Common myeloid progenitor, CD34-positive (primary cell): ENCODE measurements at regions not wholly inside any gene's neighbourhood (a gene's known extent, or its start where the extent isn't known, plus 50 kb on each side); places are given as distances from the start of the nearest gene placed in this dataset.
A peak's percentile ranks its signal among the peaks of the same experiment; 100 is the strongest.

Experiments used
- CTCF ChIA-PET: fragments of 350-600 bp; sonication (Branson Sonifier 250); formaldehyde crosslinking; loops from one replicate; lab custom pipeline; 2021; ENCODE audit warnings: antibody characterized with exemption; lab: Charles Lee
- POLR2A ChIA-PET: fragments of 350-600 bp; sonication (Branson Sonifier 250); formaldehyde crosslinking; loops from one replicate; lab custom pipeline; 2021; ENCODE audit warnings: antibody characterized with exemption; lab: Charles Lee
- DNase-seq, 3 donors: peaks; one replicate each; pipeline versions ENCODE4 v3.0.0 to v3.0.0-alpha.2; 2013
- H3K27ac ChIP-seq, 2 experiments: 1 replicate in 1 of 2; 2 replicates in 1 of 2; pipeline ENCODE4 v1.7.0; 2013; ENCODE audit warnings: inconsistent platforms in 2 of 2, low read length in 2 of 2, mild to moderate bottlenecking in 2 of 2, low read depth in 1 of 2, moderate library complexity in 1 of 2; ENCODE audit not compliant: severe bottlenecking in 2 of 2, insufficient read depth in 1 of 2, poor library complexity in 1 of 2
- H3K27me3 ChIP-seq, 5 experiments: replicated peaks in 2 of 5; 1 replicate in 3 of 5; 2 replicates in 2 of 5; pipeline versions ENCODE4 v1.6.1 to v1.7.0; 2013; ENCODE audit warnings: low read length in 4 of 5, mild to moderate bottlenecking in 2 of 5, moderate library complexity in 2 of 5, inconsistent platforms in 1 of 5; ENCODE audit not compliant: insufficient read depth in 5 of 5, control insufficient read depth in 4 of 5
- H3K36me3 ChIP-seq, 4 experiments: 1 replicate in 2 of 4; 2 replicates in 2 of 4; pipeline versions ENCODE4 v1.6.1 to v1.7.0; 2013; ENCODE audit warnings: low read length in 3 of 4, control low read depth in 1 of 4, mild to moderate bottlenecking in 1 of 4; ENCODE audit not compliant: control insufficient read depth in 4 of 4, insufficient read depth in 4 of 4
- H3K4me1 ChIP-seq, 4 experiments: 1 replicate in 3 of 4; 2 replicates in 1 of 4; pipeline versions ENCODE4 v1.6.1 to v1.7.1; 2013; ENCODE audit warnings: low read length in 3 of 4, mild to moderate bottlenecking in 3 of 4, control low read depth in 1 of 4, inconsistent platforms in 1 of 4, moderate library complexity in 1 of 4; ENCODE audit not compliant: control insufficient read depth in 4 of 4, insufficient read depth in 4 of 4; ENCODE audit errors: control extremely low read depth in 1 of 4
- H3K4me3 ChIP-seq, 7 experiments: 1 replicate in 4 of 7; 2 replicates in 3 of 7; pipeline versions ENCODE4 v1.5.1 to v1.7.0; 2013; ENCODE audit warnings: mild to moderate bottlenecking in 7 of 7, low read length in 6 of 7, moderate library complexity in 6 of 7, inconsistent platforms in 2 of 7, low read depth in 2 of 7, control low read depth in 1 of 7; ENCODE audit not compliant: insufficient read depth in 4 of 7, control insufficient read depth in 1 of 7; ENCODE audit errors: extremely low read depth in 1 of 7
- H3K9me3 ChIP-seq, 5 experiments: 1 replicate in 4 of 5; 2 replicates in 1 of 5; pipeline versions ENCODE4 v1.6.1 to v1.7.1; 2013; ENCODE audit warnings: low read length in 4 of 5, mild to moderate bottlenecking in 2 of 5, inconsistent platforms in 1 of 5, low read depth in 1 of 5, moderate library complexity in 1 of 5; ENCODE audit not compliant: control insufficient read depth in 4 of 5, insufficient read depth in 2 of 5; ENCODE audit errors: control extremely low read depth in 1 of 5
- WGBS: methylation state at CpG from one replicate; pipeline ENCODE4 v1.1.5; 2013; ENCODE audit not compliant: insufficient coverage; 5-methylcytosine and 5-hydroxymethylcytosine counted together

GRCh38 chr5:167785106-167785505 lies 506.3 kb upstream of the WWC1 start:
- Histone ChIP-seq H3K36me3 (no peaks in the 10 kb centered on the region), H3K27me3 (no peaks in the 10 kb centered on the region), H3K4me1 (peaks cover 0 to 26% (median 7%) of the 10 kb centered on the region in 4 experiments), H3K9me3 (no peaks in the 10 kb centered on the region), H3K27ac (no peak overlapping the region), H3K4me3 (no peak overlapping the region)
- ChIA-PET CTCF (no interaction called here), POLR2A (no interaction called here)
- peak; percentile 9 to 37 (median 36) for DNase-seq
- no CpG with 5 or more reads among the region's 2 CpGs for WGBS

- CTCF ChIA-PET: interaction anchor here (1.4 kb wide), 1 partner anchor 181 kb away, joined by 3 read pairs; no protein-coding TSS in a partner anchor
- WGBS: 88% methylated on average over 1 of the region's 1 CpG
Measured at GRCh38 chr5:167785901-167786300, 505.5 kb upstream of the WWC1 start.

GRCh38 chr5:167786871-167787578 lies 504.4 kb upstream of the WWC1 start:
- CTCF ChIA-PET: interaction anchor here (1.4 kb wide), 1 partner anchor 180 kb away, joined by 3 read pairs; no protein-coding TSS in a partner anchor
- Histone ChIP-seq H3K36me3 (no peaks in the 10 kb centered on the region), H3K4me1 (peaks cover 0 to 26% (median 7%) of the 10 kb centered on the region in 4 experiments), H3K27me3 (no peaks in the 10 kb centered on the region), H3K4me3 (no peak overlapping the region), H3K9me3 (no peaks in the 10 kb centered on the region), H3K27ac (no peak overlapping the region)
- POLR2A ChIA-PET: no interaction called here
- DNase-seq: no peak
- no CpG with 5 or more reads among the region's 2 CpGs for WGBS

More at GRCh38 chr5:167785901-167786300, 505.5 kb upstream of the WWC1 start:
- Histone ChIP-seq H3K9me3 (no peaks in the 10 kb centered on the region), H3K27ac (no peak overlapping the region), H3K36me3 (no peaks in the 10 kb centered on the region), H3K4me1 (peaks cover 0 to 26% (median 7%) of the 10 kb centered on the region in 4 experiments), H3K4me3 (no peak overlapping the region), H3K27me3 (no peaks in the 10 kb centered on the region)
- no peak for DNase-seq
- POLR2A ChIA-PET: no interaction called here

GRCh38 chr5:167790045-167790444 lies 501.4 kb upstream of the WWC1 start:
- Histone ChIP-seq H3K4me1 (peaks cover 0 to 8% (median 2%) of the 10 kb centered on the region in 4 experiments), H3K36me3 (no peaks in the 10 kb centered on the region), H3K4me3 (no peak overlapping the region), H3K9me3 (no peaks in the 10 kb centered on the region), H3K27me3 (no peaks in the 10 kb centered on the region), H3K27ac (no peak overlapping the region)
- no peak for DNase-seq
- 100% methylated on average over 6 of the region's 7 CpGs for WGBS
- ChIA-PET POLR2A (no interaction called here), CTCF (no interaction called here)

- POLR2A ChIA-PET: no interaction called here
- WGBS: 93% methylated on average over 8 of the region's 8 CpGs
- DNase-seq: no peak
- no peak overlapping the region for H3K27ac ChIP-seq
- CTCF ChIA-PET: no interaction called here
- no peaks in the 10 kb centered on the region for H3K9me3 ChIP-seq
- no peaks in the 10 kb centered on the region for H3K27me3 ChIP-seq
- no peak overlapping the region for H3K4me3 ChIP-seq
- no peaks in the 10 kb centered on the region for H3K36me3 ChIP-seq
- peaks cover 0 to 2% (median 0%) of the 10 kb centered on the region in 4 experiments for H3K4me1 ChIP-seq
Measured at GRCh38 chr5:167790462-167791260, 500.8 kb upstream of the WWC1 start.

- no peak overlapping the region for H3K27ac ChIP-seq
- no peaks in the 10 kb centered on the region for H3K9me3 ChIP-seq
- POLR2A ChIA-PET: no interaction called here
- no peaks in the 10 kb centered on the region for H3K4me1 ChIP-seq
- no peak overlapping the region for H3K4me3 ChIP-seq
- DNase-seq: no peak
- 100% methylated on average over 6 of the region's 7 CpGs for WGBS
- CTCF ChIA-PET: interaction anchor here (1.0 kb wide), 1 partner anchor 13 kb away, joined by 3 read pairs; no protein-coding TSS in a partner anchor
- H3K36me3 ChIP-seq: no peaks in the 10 kb centered on the region
- no peaks in the 10 kb centered on the region for H3K27me3 ChIP-seq
Measured at GRCh38 chr5:167792514-167792913, 498.9 kb upstream of the WWC1 start.

- H3K36me3 ChIP-seq: no peaks in the 10 kb centered on the region
- DNase-seq: no peak
- peaks cover 0 to 1% (median 0%) of the 10 kb centered on the region in 5 experiments for H3K9me3 ChIP-seq
- no peak overlapping the region for H3K27ac ChIP-seq
- WGBS: no CpG with 5 or more reads among the region's 1 CpG
- ChIA-PET POLR2A (no interaction called here), CTCF (interaction anchor here (0.6 kb wide), 1 partner anchor 11 kb away, joined by 3 read pairs; no protein-coding TSS in a partner anchor)
- H3K27me3 ChIP-seq: no peaks in the 10 kb centered on the region
- H3K4me3 ChIP-seq: no peak overlapping the region
- no peaks in the 10 kb centered on the region for H3K4me1 ChIP-seq
Measured at GRCh38 chr5:167793700-167794099, 497.7 kb upstream of the WWC1 start.
